Fibroblast of villous mesenchyme (primary cell): ENCODE measurements at regions not wholly inside any gene's neighbourhood (a gene's known extent, or its start where the extent isn't known, plus 50 kb on each side); places are given as distances from the start of the nearest gene placed in this dataset.

ENCODE experiments used
- DNase-seq: peaks from one replicate; pipeline ENCODE4 v3.0.0-alpha.2; 2010; ENCODE audit warnings: low read depth
- H3K4me3 ChIP-seq: 2 replicates; pipeline ENCODE4 v1.5.1; 2011; ENCODE audit warnings: low read depth, mild to moderate bottlenecking, low read length
- CTCF ChIP-seq: IDR thresholded peaks from 2 replicates; pipeline ENCODE4 v1.5.1; 2012; ENCODE audit warnings: low read depth, mild to moderate bottlenecking, low read length; ENCODE audit not compliant: insufficient read depth

GRCh38 chr12:86456776-86457175 is 200.6 kb upstream of the MGAT4C start:
- DNase-seq, result no peak
- no peak overlapping the region for H3K4me3 ChIP-seq
- TF ChIP-seq CTCF, result no peak

- H3K4me3 ChIP-seq, result no peak overlapping the region
- no peak for TF ChIP-seq CTCF
- DNase-seq, result peak; percentile 0
Observed at GRCh38 chr12:86456241-86456640, 200.1 kb upstream of the MGAT4C start.

GRCh38 chr12:86445356-86445755 is 189.2 kb upstream of the MGAT4C start:
- TF ChIP-seq CTCF, result no peak
- H3K4me3 ChIP-seq, result no peak overlapping the region
- DNase-seq, result no peak

- no peak for DNase-seq
- no peak overlapping the region for H3K4me3 ChIP-seq
- no peak for TF ChIP-seq CTCF
Observed at GRCh38 chr12:86435053-86435452, 178.9 kb upstream of the MGAT4C start.

- no peak for DNase-seq
- TF ChIP-seq CTCF, result no peak
Observed at GRCh38 chr12:86429824-86430223, 173.6 kb upstream of the MGAT4C start.

GRCh38 chr12:86421333-86421732 is 165.1 kb upstream of the MGAT4C start:
- no peak for TF ChIP-seq CTCF
- no peak overlapping the region for H3K4me3 ChIP-seq
- DNase-seq, result no peak

More at GRCh38 chr12:86429824-86430223, 173.6 kb upstream of the MGAT4C start:
- H3K4me3 ChIP-seq, result no peak overlapping the region

GRCh38 chr12:86414201-86414600 is 158.0 kb upstream of the MGAT4C start:
- no peak for TF ChIP-seq CTCF
- DNase-seq, result no peak
- H3K4me3 ChIP-seq, result no peak overlapping the region
